Lung microvascular endothelial cell (primary cell): ENCODE measurements at regions not wholly inside any gene's neighbourhood (a gene's known extent, or its start where the extent isn't known, plus 50 kb on each side); places are given as distances from the start of the nearest gene placed in this dataset.
"Not testable (repeated sequence)": the region's sequence is repeated elsewhere in the genome, so short reads cannot be mapped to it uniquely, and the experiment has no call there.

ENCODE experiments used
- DNase-seq, 2 donors: peaks; one replicate each; pipeline versions ENCODE4 v3.0.0 to v3.0.0-alpha.2; 2010; ENCODE audit warnings: low read depth in 2 of 2

DNA sequence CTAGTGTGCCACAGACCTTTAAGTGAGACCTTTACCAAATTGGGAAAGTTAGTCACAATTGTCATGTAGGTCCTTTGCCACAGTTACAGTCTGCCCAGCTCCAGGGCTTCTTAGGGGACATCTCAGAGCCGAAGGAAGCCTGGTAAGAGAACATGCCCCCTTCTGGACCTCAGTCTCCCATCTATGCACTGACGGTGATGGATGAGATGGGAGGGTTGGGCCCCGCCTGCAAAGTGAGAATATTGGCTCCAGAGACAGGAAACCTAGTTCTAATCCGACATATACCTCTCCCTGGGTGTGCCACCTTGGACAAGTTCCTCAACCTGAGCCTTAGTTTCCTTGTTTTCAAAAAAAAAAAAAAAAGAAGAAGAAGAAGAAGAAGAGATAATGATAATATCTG lies 85.1 kb upstream of the NAV2 start:
- DNase-seq: no peak

- no peak for DNase-seq
Observed at GRCh38 chr11:19625438-19625837, 87.2 kb upstream of the NAV2 start.

GRCh38 chr11:19617696-19618523 lies 94.7 kb upstream of the NAV2 start:
- DNase-seq: no peak

DNA sequence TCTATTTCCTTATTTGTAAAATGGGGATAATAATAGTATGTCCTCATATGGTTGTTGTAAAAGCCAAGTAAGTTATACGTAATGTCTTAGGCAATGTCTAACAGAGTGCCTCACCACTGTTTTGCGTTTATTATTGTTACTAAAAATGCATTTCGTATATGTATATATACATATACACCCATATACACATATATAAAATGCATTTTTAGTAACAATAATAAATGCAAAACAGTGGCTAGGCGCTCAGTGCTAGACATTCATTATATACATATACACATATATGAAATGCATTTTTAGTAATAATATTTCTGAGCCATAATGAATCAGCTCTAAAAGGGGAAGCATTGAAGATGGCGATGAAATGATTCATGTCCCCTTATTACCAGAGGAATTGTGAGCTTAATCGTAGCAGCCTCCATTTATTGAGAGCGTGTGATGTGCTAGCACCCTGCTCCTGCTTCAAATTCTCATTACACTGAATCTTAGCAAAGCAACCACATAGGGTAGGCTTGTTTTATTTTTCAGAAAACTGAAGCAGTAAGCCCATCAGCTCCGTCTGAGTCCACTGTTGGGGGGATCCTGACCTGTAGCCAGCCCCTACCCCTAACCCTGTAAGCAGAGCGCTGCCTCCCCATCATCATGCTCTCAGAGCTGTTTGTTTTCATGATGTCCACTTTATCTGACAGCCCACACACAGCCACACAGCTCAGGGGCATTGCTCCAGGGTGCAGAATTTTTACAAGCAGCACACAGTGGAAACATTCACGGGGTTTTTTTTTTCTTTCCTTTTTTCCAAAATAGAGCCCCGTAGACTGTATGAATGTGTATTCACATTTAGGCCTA lies 97.1 kb upstream of the NAV2 start:
- DNase-seq: peak in 1 of 2 donors; percentile 54

DNA sequence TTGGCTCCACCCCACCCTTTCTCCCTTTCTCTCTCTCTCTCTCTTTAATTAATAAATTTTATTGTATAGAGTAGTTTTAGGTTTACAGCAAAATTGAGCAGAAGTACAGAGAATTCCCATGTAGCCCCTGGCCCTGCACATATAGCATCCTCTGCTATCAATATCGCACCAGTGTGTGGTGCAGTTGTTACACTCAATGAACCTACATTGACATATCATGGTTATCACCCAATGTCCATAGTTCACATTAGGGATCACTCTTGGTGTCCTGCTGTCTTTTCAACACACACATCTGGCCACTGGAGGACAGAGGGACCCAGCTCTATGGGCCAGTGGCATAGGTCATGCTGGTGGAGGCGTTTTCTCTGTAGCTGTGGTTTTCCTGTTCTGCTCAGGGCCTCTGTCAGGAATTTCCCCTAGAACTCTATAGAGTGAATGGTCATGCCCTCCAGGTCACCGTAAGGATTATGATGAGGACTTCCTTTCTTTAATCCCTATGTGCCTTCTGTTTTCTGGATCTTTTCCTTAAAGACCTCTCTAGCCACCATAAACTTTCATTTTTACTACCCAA lies 98.2 kb upstream of the NAV2 start:
- DNase-seq: peak; percentile 14 to 51

DNA sequence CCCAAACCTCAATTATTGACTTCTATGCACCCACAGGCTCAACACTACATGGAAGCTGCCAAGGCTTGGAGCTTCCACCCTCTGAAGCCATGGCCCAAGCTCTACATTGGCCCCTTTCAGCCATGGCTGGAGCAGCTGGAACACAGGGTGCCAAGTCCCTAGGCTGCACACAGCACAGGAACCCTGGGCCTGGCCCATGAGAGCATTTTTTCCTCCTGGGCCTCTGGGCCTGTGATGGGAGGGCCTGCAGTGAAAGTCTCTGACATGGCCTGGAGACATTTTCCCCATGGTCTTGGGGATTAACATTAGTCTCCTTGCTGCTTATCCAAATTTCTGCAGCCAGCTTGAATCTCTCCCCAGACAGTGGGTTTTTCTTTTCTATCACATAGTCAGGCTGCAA lies 100.6 kb upstream of the NAV2 start:
- DNase-seq: not testable (repeated sequence)

- no peak for DNase-seq
Observed at GRCh38 chr11:19607656-19608360, 104.8 kb upstream of the NAV2 start.

DNA sequence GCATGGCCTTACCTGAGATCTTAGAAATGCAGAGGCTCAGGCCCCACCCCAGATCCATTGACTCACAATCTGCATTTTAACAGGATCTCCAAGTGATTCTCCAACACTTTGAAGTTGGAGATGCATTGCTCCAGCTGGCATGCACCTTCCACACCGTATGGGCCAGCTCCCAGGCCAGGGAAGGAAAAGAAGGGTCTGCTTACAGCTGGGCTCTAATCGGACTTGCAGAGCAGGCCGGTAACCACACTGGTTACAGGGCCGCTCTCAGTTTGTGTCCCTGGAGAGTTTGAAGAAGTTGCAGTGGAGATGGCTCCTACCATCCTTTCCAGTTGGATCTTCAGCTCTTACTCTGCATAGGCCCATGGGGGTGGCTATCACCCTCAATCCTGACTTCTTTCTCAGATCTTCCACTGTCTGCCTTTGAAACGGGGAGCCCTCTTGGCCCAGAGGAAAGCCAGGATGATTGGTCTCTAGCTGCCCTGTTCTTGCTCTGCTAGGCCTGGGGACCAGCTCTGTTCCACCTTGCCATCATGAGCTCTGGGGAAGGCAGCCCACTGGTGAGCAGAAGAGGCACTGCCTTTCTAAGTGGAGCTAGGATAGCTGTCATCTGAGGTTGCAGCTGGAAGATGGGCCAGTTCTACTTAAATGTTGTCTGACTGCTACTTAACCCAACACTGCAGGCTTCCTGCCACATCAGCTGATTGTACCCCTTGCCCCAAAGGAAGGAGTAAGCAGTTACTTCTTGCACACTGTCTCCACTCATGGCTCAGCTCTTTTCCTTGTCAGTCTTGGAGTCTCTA lies 105.6 kb upstream of the NAV2 start:
- DNase-seq: no peak

DNA sequence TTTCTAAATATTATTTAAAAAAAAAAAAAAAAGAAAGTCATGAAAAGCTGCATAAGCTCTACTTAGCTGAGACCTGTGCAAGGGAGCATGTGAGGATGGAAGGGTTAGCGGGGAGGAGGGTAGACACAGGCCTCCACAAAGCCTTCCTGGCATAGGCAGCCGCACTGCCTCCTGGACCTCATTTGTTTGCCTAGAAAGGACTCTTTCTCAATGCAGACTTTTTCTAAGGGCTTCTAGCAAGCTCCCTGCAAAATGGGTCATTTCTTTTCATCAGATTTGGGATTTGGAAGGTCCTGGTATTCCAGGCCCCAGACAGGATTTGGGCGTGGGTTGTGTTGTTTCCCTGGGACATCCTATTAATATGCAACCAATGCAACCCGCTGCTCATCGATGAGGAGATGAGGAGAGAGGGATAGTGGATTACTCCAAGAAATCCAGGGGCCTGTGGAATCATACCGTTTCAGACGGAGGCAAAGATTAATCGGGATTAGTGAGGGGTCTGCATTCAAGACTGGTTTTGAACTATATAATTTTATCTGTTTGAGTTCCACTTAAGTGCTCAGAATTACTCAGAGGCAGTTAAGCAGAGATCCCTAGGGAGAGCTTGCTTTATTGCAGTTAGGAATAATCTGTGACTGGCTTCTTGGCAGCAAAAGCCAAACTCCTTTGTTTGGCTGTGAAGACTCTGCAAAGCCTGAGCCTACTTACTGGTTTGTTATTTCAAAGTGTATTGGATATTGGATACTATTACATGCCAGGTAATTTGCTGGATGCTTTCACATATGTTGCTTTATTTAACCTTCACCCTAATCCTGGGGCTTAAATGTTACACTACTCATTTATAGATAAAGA lies 106.9 kb upstream of the NAV2 start:
- DNase-seq: no peak

DNA sequence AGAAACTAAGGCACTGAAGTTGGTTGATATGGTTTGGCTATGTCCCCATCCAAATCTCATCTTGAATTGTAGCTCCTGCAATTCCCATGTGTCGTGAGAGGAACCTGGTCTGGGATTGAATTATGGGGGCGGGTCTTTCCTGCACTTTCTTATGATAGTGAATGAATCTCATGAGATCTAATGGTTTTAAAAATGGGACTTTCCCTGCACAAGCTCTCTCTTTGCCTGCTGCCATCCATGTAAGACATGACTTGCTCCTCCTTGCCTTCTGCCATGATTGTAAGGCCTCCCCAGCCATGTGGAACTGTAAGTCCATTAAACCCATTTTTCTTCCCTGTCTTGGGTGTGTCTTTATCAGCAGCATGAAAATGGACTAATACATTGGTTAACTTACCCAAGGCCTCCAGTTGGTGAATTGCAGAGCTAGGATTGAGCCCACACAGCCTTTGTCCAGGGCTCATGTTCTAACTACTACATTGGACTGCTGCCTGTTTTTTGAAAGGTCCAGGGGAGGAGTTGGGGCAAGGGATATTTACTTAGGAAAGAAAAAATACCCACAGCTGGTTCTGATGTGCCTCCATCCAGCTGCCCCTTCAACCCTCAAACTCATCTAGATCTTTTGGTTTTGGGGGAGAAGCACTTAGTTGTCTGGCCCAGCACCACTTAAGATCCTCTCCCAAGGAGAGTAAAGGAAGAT lies 107.8 kb upstream of the NAV2 start:
- DNase-seq: no peak

GRCh38 chr11:19603771-19604170 lies 108.9 kb upstream of the NAV2 start:
- DNase-seq: no peak

GRCh38 chr11:19602891-19603290 lies 109.7 kb upstream of the NAV2 start:
- DNase-seq: no peak

DNA sequence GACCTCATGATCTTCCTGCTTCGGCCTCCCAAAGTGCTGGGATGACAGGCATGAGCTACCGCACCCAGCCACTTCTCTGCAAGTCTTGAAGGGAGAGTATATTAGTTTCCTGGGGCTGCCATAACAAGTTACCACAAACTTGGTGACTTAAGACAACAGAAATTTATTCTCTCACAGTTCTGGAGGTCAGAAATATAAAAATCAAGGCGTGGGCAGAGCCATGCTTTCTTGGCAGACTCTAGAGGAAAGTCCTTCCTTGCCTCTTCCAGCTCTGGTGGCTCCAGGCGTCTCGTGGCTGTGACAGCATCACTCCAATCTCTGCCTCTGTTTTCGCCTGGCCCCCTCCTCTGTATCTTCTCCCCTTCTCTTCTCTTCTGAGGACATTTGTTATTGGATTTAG lies 110.2 kb upstream of the NAV2 start:
- no peak for DNase-seq

DNA sequence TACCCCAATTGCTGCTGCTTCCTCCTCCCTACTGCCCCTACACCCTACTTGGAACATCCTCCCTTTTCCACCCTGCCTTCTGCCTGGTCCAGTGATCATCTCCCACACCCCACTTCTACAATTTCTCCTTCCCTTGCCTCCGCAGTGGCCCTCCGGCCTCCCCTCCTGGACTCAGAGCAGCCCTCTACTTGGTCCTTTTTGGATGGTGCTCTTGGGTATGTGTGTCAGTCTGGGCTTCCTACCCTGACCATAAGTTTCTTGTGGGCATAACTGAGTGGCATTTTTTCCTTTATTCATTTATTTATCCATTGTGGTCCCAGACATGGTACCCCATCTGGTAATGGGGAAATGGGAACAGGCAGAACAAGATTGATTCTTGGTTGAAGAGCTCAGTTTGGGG lies 111.4 kb upstream of the NAV2 start:
- DNase-seq: no peak

DNA sequence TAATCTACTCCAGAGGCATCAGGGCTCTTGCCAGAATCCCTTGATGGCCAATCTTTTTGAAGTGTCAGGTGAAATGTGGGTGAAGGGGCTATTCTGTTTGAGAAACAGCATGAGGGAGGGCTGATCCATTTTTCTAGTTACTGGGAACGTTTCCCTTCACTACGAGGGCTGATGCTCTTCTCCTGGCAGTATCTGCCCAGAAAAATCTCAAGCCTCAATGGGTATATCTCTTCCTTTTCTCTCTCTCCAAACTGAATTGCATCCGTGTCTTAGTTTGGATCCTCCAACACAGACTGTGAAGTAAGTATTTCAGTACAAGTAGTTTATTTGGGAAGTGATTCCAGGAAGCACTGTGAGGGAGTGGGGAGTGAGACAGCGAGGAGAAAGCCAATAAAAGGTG lies 113.0 kb upstream of the NAV2 start:
- DNase-seq: no peak

GRCh38 chr11:19598876-19599486 lies 113.7 kb upstream of the NAV2 start:
- DNase-seq: no peak

DNA sequence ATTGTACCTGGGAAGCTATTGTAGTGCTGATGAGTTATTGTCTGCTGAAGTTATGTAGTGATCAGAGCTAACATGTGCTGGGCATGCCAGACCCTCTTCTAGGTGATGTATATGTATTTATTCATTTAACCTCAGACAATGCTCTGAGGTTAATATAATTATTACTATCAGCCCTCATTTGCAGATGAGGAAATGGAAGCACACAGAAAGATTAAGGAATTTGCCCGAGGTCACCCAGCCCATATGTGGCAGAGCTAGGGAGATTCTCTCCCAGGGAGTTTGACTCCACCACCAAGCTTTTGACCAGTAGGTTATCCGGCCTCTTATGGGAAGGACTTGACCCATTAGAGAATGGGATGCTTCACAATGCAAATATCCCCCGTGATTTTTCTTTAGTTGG lies 114.2 kb upstream of the NAV2 start:
- no peak for DNase-seq

- no peak for DNase-seq
Observed at GRCh38 chr11:19597876-19598275, 114.8 kb upstream of the NAV2 start.

DNA sequence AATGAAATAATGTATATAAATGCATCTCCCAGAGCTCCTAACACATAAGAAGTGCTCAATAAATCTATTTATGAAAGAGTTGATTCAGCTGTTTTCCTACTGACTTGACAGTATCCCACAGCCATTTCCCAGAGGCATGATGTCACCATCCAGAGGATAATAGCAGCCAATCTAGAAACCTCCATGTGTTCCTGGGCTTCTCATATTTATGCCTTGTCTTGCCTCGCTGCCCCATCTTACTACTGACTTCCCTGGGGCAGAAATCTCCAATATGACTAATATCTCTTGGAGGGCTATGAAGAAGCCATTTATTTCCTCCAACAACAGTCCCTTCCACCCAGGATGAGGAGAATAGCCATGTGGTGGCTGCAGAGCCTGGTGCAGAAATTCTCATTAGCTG lies 115.4 kb upstream of the NAV2 start:
- peak; percentile 43 to 73 for DNase-seq
